NK-92 (cell line): ENCODE measurements at regions not wholly inside any gene's neighbourhood (a gene's known extent, or its start where the extent isn't known, plus 50 kb on each side); places are given as distances from the start of the nearest gene placed in this dataset.

Source experiments
- DNase-seq: peaks from one replicate; lab custom pipeline; 2025; ENCODE audit not compliant: unreplicated experiment; lab: John Stamatoyannopoulos, UW

DNA sequence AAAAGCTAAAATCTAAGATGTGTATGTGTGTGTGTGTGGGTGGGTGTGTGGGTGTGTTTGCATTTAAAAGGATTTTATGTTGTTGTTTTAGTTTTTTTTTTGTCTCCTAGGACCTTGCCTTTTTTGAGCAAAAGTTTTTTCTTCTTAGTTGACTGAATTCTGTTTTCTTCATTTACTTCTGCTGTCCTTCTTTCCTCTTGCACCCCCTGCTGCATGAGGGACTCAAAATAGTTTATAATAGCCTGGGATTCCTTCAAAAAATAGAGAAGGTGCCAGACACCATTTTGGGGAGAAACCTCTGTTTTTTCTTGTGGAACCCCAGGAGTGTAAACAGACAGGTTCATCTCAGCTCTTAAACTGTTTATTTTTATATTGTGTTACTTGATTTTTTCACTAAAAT is 817.7 kb downstream of the TBC1D22A start:
- no peak for DNase-seq

- DNase-seq = no peak
Observed at GRCh38 chr22:47576908-47577307, 814.5 kb downstream of the TBC1D22A start.

DNA sequence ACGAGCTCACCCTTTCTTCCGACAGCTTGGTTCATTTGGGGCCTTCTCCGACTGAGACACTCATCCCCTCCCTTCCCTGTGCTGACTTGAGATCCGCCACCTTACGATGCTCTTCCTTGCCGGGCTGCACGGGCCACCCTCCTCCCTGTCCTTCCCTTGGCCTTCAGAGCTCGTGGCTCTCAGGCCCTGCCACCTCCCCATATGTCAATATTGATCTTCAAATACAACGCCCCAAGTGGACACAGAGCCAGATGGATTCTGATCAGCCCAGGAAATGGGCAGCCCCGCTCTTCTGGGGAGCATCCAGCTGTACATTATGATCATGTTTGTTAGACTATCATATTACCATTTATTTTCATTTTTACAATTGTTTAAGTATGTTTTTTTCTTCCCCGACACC is 812.8 kb downstream of the TBC1D22A start:
- no peak for DNase-seq

DNA sequence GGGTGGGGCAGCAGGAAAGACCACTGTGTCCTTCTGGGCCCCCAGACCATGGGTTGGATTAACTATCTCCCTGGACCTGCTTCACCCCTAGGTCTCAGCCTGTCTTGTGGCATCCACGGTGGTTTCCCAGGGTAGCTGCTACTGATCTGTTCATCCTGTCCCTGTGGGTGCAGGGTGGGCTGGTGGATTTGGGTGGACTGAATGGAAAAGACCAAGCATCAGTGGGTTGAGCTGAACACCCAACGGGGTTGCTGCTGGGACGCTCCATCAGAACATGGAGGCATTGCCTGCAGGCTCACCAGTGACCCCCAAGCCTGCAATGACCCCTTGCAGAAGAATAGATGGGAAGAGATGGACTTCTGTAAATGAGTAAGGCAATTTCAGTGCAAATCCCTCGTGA is 812.1 kb downstream of the TBC1D22A start:
- no peak for DNase-seq

DNA sequence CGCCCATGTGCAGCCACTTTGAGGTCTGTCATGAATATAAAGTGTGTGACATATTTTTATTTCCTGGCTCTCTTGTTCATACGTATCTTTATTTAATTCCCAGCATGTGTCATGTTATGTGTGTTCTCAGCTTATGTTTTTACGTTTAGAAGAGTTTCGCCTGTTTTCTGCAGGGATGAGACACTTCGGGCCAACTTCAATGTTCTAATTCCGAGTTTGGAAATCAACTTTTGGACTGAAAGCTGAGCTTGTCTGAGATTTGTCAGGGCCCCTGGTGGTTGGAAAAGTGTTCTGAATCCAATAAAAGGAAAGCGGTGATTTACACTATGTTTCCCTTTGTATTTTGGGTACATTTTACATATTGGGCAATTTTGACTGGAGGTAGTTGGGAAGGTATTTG is 810.7 kb downstream of the TBC1D22A start:
- DNase-seq = no peak

- no peak for DNase-seq
Observed at GRCh38 chr22:47572443-47572842, 810.0 kb downstream of the TBC1D22A start.

- DNase-seq = no peak
Observed at GRCh38 chr22:47571616-47572015, 809.2 kb downstream of the TBC1D22A start.

- DNase-seq = no peak
Observed at GRCh38 chr22:47570851-47571250, 808.4 kb downstream of the TBC1D22A start.

DNA sequence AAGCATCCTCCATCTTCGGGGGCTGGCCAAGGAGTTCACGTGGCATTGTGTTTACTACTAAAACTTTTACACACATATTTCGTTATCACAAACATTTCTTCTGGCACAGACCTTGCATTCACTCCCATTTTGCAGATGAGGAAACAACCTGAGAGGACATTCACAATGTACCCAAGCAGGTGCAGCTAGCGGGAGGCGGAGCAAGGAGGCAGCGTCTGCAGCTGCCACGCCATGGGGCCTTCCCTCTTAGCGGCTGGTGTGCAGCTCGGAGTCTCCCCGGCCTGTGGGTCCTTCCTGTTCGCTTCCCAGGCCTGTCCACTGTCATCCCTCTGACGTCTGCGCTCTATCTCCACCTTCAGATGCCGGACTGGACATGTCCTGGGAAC is 807.8 kb downstream of the TBC1D22A start:
- no peak for DNase-seq

GRCh38 chr22:47569389-47570299 is 807.2 kb downstream of the TBC1D22A start:
- DNase-seq = no peak

DNA sequence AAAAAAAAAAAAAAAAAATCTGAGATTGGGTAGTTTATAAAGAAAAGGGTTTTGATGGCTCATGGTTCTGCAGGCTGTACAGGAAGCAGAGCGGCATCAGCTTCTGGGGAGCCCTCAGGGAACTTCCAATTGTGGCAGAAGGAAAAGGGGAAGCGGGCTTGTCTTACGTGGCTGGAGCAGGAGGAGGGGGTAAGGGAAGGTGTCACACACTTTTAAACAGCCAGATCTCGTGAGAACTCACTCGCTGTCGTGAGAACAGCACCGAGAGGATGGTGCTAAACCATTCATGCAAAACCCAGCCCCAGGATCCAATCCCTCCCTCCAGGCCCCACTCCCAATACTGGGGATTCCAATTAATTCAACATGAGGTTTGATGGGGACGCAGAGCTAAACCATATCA is 806.2 kb downstream of the TBC1D22A start:
- DNase-seq = no peak

- no peak for DNase-seq
Observed at GRCh38 chr22:47567126-47568090, 805.0 kb downstream of the TBC1D22A start.

DNA sequence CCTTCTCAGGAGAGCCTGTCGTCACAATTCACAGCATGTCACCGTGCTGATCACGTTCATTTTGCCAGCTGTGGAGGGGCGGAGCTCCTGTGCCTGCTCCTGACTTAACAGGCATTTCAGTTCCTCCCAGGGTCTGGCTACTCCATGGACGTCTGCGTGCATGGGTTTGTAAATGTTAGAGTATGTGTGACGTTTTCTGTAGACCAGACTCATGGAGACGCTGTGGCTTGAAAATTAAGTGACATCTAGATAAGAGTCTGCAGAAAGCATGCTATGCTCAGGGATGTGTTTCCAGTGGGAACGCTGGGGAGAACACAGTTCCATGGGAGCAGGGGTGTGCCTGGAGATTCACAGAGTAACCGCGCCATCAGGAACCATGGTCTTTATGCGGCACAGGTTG is 804.0 kb downstream of the TBC1D22A start:
- no peak for DNase-seq

DNA sequence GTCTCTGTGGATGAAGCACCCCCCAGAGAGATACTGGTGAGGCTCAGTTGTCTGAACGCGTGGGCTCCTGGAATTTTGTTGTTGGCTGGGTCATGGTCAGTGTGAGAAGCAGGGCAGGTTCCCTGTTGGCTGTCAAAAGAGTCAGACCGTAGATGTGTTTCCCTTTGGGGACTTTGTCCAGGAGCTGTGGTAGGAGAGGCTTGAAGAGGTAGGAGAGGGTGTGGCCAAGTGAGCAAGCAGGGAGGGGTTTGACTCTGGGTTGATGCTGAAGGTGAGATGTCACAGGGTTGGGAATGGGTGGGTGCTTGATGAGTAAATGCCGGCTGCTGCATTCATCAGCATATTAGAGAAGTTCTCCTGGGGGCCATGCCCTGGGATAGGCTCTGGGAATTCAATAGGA is 803.2 kb downstream of the TBC1D22A start:
- DNase-seq = no peak

DNA sequence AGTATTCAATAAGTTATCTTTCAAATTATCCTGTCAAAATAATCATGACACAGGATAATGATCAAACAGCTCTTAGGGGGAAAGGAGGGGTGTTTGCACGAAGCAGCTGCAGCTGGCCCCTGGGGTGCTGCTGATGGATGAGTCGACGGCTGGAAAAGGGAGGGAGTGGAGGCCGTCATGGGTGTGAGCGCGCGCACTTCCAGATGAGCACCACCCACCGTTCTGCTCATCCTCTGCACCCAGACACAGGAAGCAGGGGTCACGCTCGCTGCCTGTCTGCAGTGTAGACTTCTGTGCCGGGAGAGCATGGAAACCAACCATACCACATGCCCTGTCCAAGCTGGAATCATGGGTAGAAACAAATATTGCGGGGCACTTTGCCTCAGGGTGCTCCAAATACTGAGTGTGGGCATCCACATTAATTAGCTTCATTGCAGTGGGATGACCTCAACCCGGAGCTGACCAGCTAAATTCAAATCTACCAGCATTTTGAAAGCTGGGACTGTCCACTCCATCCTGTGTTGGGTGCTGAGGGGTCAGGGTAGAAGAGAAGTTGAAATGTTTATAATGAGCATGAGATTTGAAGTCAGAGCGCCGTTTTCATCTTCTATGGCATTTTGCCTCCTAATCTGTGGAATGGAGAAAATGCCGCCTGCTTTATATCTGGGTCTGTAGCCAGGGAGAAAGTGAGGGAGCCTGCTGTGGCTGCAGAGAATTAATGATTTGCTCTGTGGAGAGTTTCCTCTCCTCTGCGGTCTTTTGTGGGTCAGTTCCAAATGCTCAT is 802.4 kb downstream of the TBC1D22A start:
- DNase-seq = no peak

GRCh38 chr22:47564158-47564450 is 801.7 kb downstream of the TBC1D22A start:
- DNase-seq = no peak

DNA sequence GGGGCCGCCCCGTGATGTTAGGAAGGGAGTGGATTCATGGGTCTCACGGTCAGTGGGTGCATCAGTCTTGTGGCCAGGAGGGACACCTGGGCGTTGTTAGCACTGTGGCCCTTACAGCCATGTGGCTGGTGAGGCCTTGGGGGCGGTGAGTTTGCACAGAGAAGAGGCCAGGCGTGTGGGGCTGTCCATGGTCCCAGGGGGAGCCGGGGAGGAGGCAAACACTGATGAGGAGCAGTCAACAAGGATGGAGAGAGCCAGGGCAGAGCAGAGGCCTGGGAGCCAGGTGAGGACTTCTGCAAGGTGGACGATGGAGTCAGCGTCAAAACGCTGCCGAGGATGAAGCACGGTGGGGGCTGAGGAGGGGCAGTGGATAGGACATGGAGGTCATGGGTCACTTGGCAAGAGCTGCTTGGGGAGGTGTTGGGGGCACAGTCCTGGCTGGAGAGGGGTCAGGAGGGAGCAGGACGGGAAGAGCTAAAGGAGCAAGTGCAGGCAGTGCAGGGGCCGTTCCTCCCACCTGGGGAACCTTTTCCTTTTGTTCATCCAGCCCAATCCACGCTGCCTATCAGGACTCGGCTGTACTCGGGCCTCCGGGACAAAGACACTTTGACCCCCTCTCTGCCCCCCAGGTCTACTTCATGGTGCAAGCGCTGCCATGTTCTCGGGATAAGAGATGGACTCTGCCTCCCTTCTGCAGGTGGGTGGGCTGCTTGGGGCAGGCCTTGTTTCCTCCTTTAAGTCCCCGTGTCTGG is 801.1 kb downstream of the TBC1D22A start:
- no peak for DNase-seq

- no peak for DNase-seq
Observed at GRCh38 chr22:47561766-47562165, 799.3 kb downstream of the TBC1D22A start.

- no peak for DNase-seq
Observed at GRCh38 chr22:47561115-47561675, 798.7 kb downstream of the TBC1D22A start.
